Gastrocnemius medialis (tissue), 4 donors: ENCODE measurements at regions not wholly inside any gene's neighbourhood (a gene's known extent, or its start where the extent isn't known, plus 50 kb on each side); places are given as distances from the start of the nearest gene placed in this dataset.

Experiments
- ATAC-seq, 2 donors: fragments of 150-250 bp; one replicate each; pipeline ENCODE4 v1.9.1; 2016
- DNase-seq, 2 donors: peaks; one replicate each; pipeline ENCODE4 v3.0.0-alpha.2; 2019
- H3K27ac ChIP-seq, 4 donors: fragments of 200-600 bp; sonication (generic); 1 replicate in 1 of 4; 2 replicates in 3 of 4; pipeline ENCODE4 v1.5.1; 2016 to 2018; ENCODE audit warnings: mild to moderate bottlenecking in 2 of 4, moderate library complexity in 1 of 4
- H3K27me3 ChIP-seq, 3 donors: fragments of 200-600 bp; sonication (generic) in 2 of 3; 1 replicate in 1 of 3; 2 replicates in 2 of 3; pipeline versions ENCODE4 v1.5.1 to v1.6.0; 2016 to 2019; ENCODE audit warnings: mild to moderate bottlenecking in 1 of 3, moderate library complexity in 1 of 3
- H3K36me3 ChIP-seq, 2 donors: fragments of 200-600 bp; sonication (generic) in 1 of 2; one replicate each; pipeline ENCODE4 v1.5.1; 2017 to 2018
- H3K4me1 ChIP-seq, 2 donors: fragments of 200-600 bp; sonication (generic) in 1 of 2; one replicate each; pipeline ENCODE4 v1.5.1; 2016 to 2017; ENCODE audit warnings: mild to moderate bottlenecking in 2 of 2
- H3K4me3 ChIP-seq, 4 donors: fragments of 200-600 bp; sonication (generic) in 3 of 4; 1 replicate in 1 of 4; 2 replicates in 3 of 4; pipeline ENCODE4 v1.5.1; 2016 to 2019; ENCODE audit warnings: mild to moderate bottlenecking in 2 of 4
- H3K9me3 ChIP-seq, 3 donors: fragments of 200-600 bp; sonication (generic) in 2 of 3; 1 replicate in 1 of 3; 2 replicates in 2 of 3; pipeline ENCODE4 v1.5.1; 2016 to 2019
- POLR2A ChIP-seq, 2 donors: fragments of 450-650 bp; IDR thresholded peaks; one replicate each; pipeline ENCODE4 v1.6.1; 2017; ENCODE audit warnings: antibody characterized with exemption in 2 of 2, mild to moderate bottlenecking in 2 of 2, moderate library complexity in 2 of 2
- in situ Hi-C, 4 donors: fragments of 200-750 bp; cut with MboI; loops; one replicate each; pipeline versions ENCODE4 v1.15.0 to v1.8.0; 2017; ENCODE audit warnings: low sequenced_read_pairs in 4 of 4
- intact Hi-C: fragments of 100-400 bp; cut with DNase I; formaldehyde crosslinking; loops from one replicate; pipeline ENCODE4 v1.15.1; 2023; ENCODE audit warnings: low total_unique reads
- TF ChIP-seq, protein P1 (sequence below), 5 experiments: fragments of 450-650 bp in 3 of 5; fragments of 200-600 bp in 2 of 5; sonication (generic) in 2 of 5; IDR thresholded peaks in 4 of 5; conservative IDR thresholded peaks in 1 of 5; 1 replicate in 4 of 5; 2 replicates in 1 of 5; pipeline ENCODE4 v1.5.1; 2016 to 2019; ENCODE audit warnings: antibody characterized with exemption in 5 of 5, mild to moderate bottlenecking in 3 of 5, moderate library complexity in 3 of 5

DNA sequence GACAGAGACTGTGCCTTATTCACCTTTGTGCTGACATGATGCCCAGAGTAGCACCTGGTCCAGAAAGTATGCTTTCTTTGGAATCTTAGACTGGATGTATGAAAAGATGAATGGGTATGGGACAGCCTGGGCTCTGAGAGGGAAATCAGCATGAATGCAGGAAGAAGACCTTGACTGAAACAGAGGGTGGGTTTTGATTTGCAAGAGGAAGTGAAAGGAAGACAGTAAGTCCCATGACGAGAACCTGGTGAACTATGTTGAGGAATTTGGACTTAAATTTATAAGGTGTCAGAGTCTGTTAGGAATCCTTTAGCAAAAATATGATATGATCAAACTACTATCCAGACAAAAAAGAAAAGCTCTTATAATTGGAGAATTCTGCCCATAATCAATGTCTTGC is 301.9 kb downstream of the SPRY2 start:
- H3K4me1 ChIP-seq, result no peaks in the 10 kb centered on the region
- H3K27ac ChIP-seq, result no peak overlapping the region
- TF ChIP-seq POLR2A (IDR thresholded peaks at IDR 0.05), result no peak
- TF ChIP-seq, protein P1, sequence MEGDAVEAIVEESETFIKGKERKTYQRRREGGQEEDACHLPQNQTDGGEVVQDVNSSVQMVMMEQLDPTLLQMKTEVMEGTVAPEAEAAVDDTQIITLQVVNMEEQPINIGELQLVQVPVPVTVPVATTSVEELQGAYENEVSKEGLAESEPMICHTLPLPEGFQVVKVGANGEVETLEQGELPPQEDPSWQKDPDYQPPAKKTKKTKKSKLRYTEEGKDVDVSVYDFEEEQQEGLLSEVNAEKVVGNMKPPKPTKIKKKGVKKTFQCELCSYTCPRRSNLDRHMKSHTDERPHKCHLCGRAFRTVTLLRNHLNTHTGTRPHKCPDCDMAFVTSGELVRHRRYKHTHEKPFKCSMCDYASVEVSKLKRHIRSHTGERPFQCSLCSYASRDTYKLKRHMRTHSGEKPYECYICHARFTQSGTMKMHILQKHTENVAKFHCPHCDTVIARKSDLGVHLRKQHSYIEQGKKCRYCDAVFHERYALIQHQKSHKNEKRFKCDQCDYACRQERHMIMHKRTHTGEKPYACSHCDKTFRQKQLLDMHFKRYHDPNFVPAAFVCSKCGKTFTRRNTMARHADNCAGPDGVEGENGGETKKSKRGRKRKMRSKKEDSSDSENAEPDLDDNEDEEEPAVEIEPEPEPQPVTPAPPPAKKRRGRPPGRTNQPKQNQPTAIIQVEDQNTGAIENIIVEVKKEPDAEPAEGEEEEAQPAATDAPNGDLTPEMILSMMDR (IDR thresholded peaks at IDR 0.05 in 4 of 5, conservative IDR thresholded peaks at IDR 0.05 in 1 of 5), result no peak
- no peak overlapping the region for H3K4me3 ChIP-seq
- no peak for ATAC-seq
- DNase-seq, result no peak
- no peaks in the 10 kb centered on the region for H3K9me3 ChIP-seq
- no peaks in the 10 kb centered on the region for H3K36me3 ChIP-seq
- intact Hi-C loops, result no loop called here
- in situ Hi-C loops, result no loop called here
- no peaks in the 10 kb centered on the region for H3K27me3 ChIP-seq

GRCh38 chr13:80038371-80038770 is 302.6 kb downstream of the SPRY2 start:
- Histone ChIP-seq H3K4me1 (no peaks in the 10 kb centered on the region), H3K27ac (no peak overlapping the region), H3K9me3 (no peaks in the 10 kb centered on the region), H3K36me3 (no peaks in the 10 kb centered on the region), H3K4me3 (no peak overlapping the region), H3K27me3 (no peaks in the 10 kb centered on the region)
- no peak for ATAC-seq
- TF ChIP-seq POLR2A (IDR thresholded peaks at IDR 0.05), result no peak
- TF ChIP-seq, protein P1 (IDR thresholded peaks at IDR 0.05 in 4 of 5, conservative IDR thresholded peaks at IDR 0.05 in 1 of 5), result no peak
- in situ Hi-C loops, result no loop called here
- intact Hi-C loops, result no loop called here
- no peak for DNase-seq

GRCh38 chr13:80037505-80037888 is 303.4 kb downstream of the SPRY2 start:
- in situ Hi-C loops (no loop called here), intact Hi-C loops (no loop called here)
- DNase-seq (no peak), ATAC-seq (no peak)
- TF ChIP-seq, protein P1 (IDR thresholded peaks at IDR 0.05 in 4 of 5, conservative IDR thresholded peaks at IDR 0.05 in 1 of 5), result no peak
- no peak for TF ChIP-seq POLR2A (IDR thresholded peaks at IDR 0.05)
- no peaks in the 10 kb centered on the region for H3K9me3 ChIP-seq
- H3K4me1 ChIP-seq, result no peaks in the 10 kb centered on the region
- no peaks in the 10 kb centered on the region for H3K36me3 ChIP-seq
- H3K27me3 ChIP-seq, result no peaks in the 10 kb centered on the region
- H3K4me3 ChIP-seq, result no peak overlapping the region
- no peak overlapping the region for H3K27ac ChIP-seq

GRCh38 chr13:80036845-80037504 is 304.0 kb downstream of the SPRY2 start:
- DNase-seq (no peak), ATAC-seq (no peak)
- H3K4me1 ChIP-seq, result no peaks in the 10 kb centered on the region
- no peaks in the 10 kb centered on the region for H3K27me3 ChIP-seq
- TF ChIP-seq, protein P1 (IDR thresholded peaks at IDR 0.05 in 4 of 5, conservative IDR thresholded peaks at IDR 0.05 in 1 of 5), result no peak
- TF ChIP-seq POLR2A (IDR thresholded peaks at IDR 0.05), result no peak
- H3K9me3 ChIP-seq, result no peaks in the 10 kb centered on the region
- H3K36me3 ChIP-seq, result no peaks in the 10 kb centered on the region
- in situ Hi-C loops (no loop called here), intact Hi-C loops (no loop called here)
- no peak overlapping the region for H3K4me3 ChIP-seq
- H3K27ac ChIP-seq, result no peak overlapping the region

- Histone ChIP-seq H3K27me3 (no peaks in the 10 kb centered on the region), H3K36me3 (no peaks in the 10 kb centered on the region), H3K4me3 (no peak overlapping the region), H3K27ac (no peak overlapping the region), H3K9me3 (no peaks in the 10 kb centered on the region), H3K4me1 (peaks cover 0 to 7% of the 10 kb centered on the region in 2 donors)
- in situ Hi-C loops (no loop called here), intact Hi-C loops (no loop called here)
- ATAC-seq, result no peak
- DNase-seq, result no peak
- TF ChIP-seq POLR2A (IDR thresholded peaks at IDR 0.05), result no peak
- TF ChIP-seq, protein P1 (IDR thresholded peaks at IDR 0.05 in 4 of 5, conservative IDR thresholded peaks at IDR 0.05 in 1 of 5), result no peak
These were observed 305.8 kb downstream of the SPRY2 start for GRCh38 chr13:80035096-80035495.
